GM19035 (cell line): ENCODE measurements at regions not wholly inside any gene's neighbourhood (a gene's known extent, or its start where the extent isn't known, plus 50 kb on each side); places are given as distances from the start of the nearest gene placed in this dataset.
"Not testable (repeated sequence)": the region's sequence is repeated elsewhere in the genome, so short reads cannot be mapped to it uniquely, and the experiment has no call there.

ENCODE experiments used
- ATAC-seq: cut with Tn5 transposase; IDR thresholded peaks from one replicate; pipeline ENCODE4 v1.9.1; 2021; ENCODE audit not compliant: unreplicated experiment

DNA sequence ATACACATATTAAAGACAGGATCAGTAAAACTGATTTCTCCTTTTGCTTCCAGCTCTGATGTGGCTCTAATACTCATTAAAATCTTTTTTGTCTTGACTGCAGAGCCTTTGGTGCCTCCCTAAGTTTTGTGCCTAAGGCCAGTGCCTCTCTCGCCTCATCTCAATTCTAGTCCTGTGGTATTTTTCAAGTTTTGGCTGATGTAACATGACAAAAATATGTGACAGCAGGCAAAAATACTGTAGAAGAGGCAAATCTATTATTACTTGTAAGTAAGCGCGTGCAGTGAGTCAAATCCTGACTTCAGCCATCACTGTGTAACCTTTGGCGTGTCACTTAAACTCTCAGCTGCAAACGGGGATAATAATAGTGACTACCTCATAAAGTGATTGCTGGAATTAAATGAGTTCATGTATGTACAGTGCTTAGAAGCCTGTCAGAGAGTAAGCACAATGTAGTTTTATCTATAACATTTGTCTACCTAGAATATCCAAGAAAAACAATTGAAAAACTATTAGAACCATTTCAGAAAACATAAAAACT, 74.0 kb downstream of the MAB21L3 start:
- no peak for ATAC-seq

DNA sequence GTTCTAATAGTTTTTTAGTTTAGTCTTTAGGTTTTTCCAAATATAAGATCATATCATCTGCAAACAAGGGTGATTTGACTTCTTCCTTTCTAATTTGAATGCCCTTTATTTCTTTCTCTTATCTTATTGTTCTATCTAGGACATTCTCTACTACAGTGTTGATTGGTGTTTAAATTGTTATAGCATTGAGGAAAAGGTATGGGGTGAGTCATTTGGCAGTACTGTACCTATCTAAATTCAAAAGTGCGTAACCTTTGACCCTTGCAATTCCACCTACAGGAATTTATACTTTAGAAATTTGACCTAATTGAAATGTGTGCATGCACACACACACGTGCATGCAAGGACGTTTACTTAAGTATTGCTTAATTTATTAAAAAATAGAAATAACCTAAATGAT, 78.3 kb downstream of the MAB21L3 start:
- ATAC-seq: no peak

DNA sequence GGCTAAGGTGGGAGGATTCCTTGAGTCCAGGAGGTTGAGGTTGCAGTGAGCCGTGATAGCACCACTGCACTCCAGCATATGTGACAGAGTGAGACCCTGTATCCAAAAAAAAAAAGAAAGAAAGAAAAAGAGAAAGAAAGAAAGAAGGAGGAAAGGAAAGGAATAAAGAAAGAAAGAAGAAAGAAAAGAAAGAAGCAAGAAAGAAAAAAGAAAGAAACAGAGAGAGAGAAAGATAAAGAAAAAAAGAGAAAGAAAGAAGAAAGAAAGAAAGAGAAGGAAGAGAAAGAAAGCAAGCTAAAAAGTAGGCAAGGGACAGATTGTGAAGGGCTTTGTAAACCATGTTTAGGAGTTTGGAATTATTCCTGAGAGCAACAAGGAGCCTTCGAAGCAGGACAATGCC, 80.1 kb downstream of the MAB21L3 start:
- ATAC-seq: no peak

GRCh38 chr1:116193768-116194167, 82.6 kb downstream of the MAB21L3 start:
- ATAC-seq: no peak

- no peak for ATAC-seq
These were observed 83.4 kb downstream of the MAB21L3 start for GRCh38 chr1:116194568-116194967.

DNA sequence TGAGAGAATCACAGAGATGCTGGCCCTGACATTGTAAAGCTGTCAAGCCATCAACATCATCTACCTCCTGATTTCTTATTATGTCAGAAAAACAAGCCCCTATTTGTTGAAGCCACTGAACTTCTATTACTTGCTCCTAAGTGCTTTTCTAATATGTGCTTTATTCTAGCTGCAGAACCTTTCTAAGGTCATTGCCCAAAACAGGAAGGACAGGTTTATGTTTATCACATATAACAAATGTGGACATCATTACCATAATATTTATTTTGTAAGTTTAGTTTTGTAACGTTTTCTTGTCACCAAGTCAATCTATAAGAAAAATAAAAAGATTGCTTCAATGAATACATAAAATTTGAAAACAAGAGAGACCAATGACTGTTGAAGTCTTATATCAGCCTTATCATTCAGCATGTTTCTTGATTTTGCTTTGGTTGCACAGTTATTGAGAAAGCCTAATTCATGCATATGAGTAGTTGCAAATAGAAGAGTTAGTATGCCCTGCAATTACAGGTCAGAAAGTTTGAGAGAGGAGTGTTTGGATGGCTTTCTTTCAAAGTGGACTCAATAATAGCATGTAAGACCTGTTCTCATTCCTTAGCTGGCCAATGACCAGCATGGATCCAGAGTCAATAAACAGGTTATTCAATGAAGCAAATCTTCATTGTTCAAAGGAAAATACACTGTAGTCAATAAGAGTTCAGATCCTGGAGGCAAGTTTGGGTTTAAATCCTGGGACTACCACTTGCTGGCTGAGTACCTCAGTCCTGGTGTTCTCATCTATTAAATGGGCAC, 84.1 kb downstream of the MAB21L3 start:
- no peak for ATAC-seq

DNA sequence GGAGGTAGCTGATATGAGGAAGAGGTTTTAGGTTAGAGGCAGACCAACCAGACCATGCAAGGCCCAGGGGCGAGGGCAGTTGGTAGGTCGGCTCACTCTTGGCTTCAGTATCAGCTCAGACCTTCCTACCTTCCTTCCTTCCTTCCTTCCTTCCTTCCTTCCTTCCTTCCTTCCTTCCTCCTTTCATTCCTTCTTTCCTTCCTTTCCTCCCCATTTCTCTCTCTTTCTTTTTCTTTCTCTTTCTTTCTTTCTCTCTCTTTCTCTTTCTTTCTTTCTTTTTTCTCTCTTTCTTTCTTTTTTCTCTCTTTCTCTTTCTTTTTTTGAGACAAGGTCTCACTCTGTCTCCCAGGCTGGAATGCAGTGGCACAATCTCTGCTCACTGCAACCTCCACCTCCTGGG, 89.1 kb downstream of the MAB21L3 start:
- not testable (repeated sequence) for ATAC-seq

- ATAC-seq: no peak
These were observed 90.7 kb downstream of the MAB21L3 start for GRCh38 chr1:116201911-116202310.

DNA sequence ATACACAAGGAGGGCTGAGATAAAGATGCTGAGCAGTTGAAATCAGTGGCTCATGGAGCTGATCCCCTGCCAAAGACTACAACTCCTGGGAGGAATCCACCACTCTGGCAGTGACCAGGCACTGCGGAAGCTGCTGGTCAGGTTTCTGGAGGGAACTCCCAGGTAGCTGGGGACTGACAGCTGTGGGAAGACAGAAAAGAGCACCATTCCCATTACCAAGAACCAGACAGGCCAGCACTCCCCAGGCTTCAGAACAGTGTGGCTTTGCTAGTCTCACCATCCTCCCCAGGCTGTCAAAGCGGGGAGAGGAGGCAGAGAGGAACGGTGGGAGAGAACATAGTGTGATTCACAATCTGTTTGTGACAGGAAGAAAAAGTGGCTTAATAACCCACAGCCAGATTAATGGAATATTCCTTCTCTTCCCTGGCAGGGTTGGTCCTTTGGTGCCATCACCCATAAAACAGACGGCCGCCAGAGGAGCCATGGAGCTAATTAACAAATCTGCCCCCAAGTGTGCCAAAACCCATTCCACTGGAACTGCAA, 92.1 kb downstream of the MAB21L3 start:
- no peak for ATAC-seq

- no peak for ATAC-seq
These were observed 92.7 kb downstream of the MAB21L3 start for GRCh38 chr1:116203920-116204319.

DNA sequence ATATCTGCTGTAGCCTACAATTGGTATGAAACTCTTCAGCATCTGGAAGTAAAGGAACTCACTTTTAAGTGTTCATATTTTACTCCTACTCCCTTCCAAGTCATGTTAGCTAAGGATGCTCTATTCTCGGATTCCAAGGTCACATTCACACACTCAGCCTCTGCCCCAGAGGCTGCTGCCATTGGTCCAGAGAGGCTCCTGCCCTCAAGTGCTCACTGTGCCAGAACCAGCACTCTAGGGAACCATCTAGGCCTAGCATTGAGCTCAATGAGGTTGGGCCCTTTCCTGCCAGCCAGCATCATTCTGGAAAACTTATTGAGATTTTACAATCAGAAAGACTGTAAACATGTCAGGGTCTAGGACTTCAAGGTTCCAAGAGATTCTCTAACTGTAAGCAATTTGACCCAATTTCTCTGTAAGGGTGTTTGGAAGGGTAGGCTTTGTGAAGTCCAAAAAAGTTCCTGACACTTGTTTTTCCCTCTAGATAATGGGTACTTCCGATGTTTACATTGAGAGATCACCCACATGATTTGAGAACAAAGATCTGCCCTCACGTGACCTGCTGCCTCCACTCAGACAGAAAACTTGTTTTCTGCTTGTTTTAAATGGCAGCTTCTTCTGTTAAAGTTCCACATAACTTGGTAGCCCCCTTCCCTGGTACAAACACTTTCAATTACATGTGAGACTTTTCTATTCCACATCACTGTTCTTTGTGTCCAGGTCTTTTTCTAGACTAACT, 94.9 kb downstream of the MAB21L3 start:
- no peak for ATAC-seq

- ATAC-seq: no peak
These were observed 96.0 kb downstream of the MAB21L3 start for GRCh38 chr1:116207126-116207735.

- no peak for ATAC-seq
These were observed 96.9 kb downstream of the MAB21L3 start for GRCh38 chr1:116208136-116208535.

DNA sequence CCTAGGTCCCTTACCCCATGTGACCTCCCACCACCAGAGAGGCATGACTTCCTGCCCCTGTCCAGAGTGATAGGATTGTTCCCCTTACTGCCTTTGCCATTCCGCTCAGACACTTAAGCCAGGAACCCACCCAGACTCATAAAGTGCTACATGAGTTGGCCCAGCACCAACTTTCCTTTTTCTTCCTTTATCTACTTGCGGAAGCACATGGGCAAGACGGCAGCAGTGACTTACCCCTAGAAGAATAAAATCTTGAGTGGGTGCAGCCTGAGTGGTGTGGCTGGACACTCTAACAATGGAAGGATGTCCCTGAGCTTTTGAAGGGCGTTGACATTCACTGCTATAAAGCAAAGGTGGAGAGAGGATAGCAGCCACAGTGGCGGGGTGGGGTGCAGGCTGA, 100.1 kb downstream of the MAB21L3 start:
- no peak for ATAC-seq

DNA sequence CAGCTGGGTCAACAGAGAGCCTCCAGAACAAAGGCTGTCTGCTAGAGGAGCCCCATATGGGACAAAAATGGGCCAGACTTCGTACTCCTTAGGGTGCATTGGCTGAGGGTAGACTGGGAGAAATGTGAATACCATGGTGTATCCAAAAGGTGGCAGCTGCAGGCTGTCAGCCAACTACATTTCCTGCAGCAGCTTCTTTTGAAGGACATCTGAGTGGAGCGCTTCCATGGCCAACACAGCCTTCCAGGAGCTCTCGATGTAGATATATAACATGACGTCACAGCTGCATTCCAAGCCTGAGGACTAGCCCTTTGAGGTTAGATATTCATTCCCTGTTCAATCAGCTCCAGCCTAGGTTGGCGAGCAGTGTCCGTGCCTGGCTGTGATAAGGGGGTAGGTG, 107.7 kb downstream of the MAB21L3 start:
- no peak for ATAC-seq

GRCh38 chr1:116219651-116220434, 108.6 kb downstream of the MAB21L3 start:
- no peak for ATAC-seq

DNA sequence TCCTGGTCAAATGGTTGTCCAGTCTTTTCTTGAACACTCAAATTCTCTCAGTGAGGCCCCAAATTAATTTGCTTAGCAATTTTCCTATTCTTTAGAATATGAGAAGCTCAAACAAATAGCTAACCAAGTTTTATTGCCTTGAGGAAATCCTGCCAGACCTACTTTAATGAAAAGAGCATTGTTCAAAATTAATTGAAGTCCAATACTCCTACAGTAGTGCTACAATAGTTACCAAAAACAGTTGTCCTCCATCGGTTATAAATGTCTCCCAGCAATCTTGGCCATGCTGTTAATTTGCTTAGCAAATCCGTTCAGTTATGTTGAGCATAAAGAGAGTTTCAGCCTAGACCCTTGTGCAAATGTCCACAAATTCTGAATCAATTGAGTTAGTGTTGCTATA, 112.9 kb downstream of the MAB21L3 start:
- no peak for ATAC-seq

- ATAC-seq: no peak
These were observed 113.4 kb downstream of the MAB21L3 start for GRCh38 chr1:116224561-116224960.

DNA sequence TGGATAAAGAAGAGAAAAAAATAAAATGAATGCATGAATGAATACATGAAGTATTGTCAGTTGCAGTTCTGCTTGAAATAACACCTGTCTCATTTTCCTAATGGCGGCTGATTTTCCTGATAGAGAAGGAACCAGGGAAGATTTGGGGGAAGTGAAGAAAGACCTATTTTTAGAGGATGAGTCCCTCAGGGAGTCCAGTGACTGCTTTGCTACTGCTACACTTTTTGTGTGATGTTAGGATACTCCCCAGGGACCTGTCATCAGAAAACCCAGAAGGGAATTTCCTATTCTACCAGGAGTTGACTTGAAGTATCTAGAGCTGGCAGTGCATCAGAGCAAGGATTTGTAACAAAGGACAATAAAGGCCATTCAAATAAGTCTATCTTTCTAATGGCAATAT, 114.8 kb downstream of the MAB21L3 start:
- ATAC-seq: no peak

DNA sequence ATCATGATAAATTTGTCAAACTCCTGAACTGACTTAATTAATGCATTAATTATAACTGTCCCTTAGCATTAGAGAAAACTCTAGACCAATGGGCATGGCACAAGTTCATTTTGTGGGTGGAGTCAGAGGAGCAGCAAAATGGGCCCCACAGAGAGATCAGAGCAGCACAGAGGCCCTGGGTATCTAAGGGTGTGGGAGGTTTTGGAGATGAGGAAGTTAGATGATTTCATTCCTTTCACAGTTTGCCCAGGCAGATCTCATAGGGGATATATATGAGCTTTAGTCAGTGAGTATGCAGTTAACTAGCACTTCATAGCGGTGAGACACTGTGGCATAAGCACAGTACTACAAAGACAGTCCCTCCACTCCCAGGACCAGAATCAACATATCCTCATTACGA, 117.3 kb downstream of the MAB21L3 start:
- ATAC-seq: no peak

DNA sequence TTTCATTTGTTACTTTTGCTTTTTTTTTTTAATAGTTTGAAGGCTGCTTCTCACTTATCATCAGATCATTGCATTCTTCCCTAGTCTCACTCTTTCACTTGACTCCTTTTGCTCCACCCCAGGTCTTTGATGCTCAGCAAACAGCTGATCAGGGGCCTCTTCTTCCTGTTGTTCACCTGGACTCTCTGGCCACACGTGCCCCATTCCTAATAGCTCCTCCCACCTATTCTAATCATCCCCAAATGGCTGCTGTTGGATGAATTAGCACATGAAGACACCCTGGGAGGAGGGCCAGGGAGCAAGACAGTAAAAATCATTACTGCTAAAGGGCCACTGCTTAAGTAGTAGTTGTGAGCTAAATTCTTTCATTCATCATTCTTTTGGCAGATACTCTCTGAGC, 119.5 kb downstream of the MAB21L3 start:
- ATAC-seq: no peak
